H1 (cell line): ENCODE measurements at regions not wholly inside any gene's neighbourhood (a gene's known extent, or its start where the extent isn't known, plus 50 kb on each side); places are given as distances from the start of the nearest gene placed in this dataset.

Source experiments
- CTCF ChIA-PET: fragments of 300-600 bp; sonication (Branson Sonifier 250); formaldehyde crosslinking; loops from one replicate; lab custom pipeline; 2021; ENCODE audit not compliant: partially characterized antibody; lab: Charles Lee
- POLR2A ChIA-PET: fragments of 300-600 bp; sonication (Branson Sonifier 250); formaldehyde crosslinking; loops from one replicate; lab custom pipeline; 2021; ENCODE audit warnings: inconsistent platforms; ENCODE audit not compliant: partially characterized antibody; lab: Charles Lee
- DNase-seq, 2 experiments: peaks; one replicate each; pipeline versions ENCODE4 v3.0.0 to v3.0.0-alpha.2; 2010 to 2022; ENCODE audit warnings: low spot score in 2 of 2, low read depth in 1 of 2, mixed read lengths in 1 of 2
- FAIRE-seq: peaks from 2 replicates; lab custom pipeline; 2011; peaks lifted over from hg19 to GRCh38; lab: Jason Lieb, UNC
- H2AFZ ChIP-seq: 2 replicates; pipeline ENCODE4 v1.8.1; 2012; ENCODE audit warnings: low read length, inconsistent platforms
- H2AK5ac ChIP-seq: 2 replicates; pipeline ENCODE4 v1.6.1; 2013; ENCODE audit warnings: low read depth, low read length
- H2BK120ac ChIP-seq: replicated peaks from 2 replicates; pipeline ENCODE3; 2013; ENCODE audit warnings: low read depth, low read length, inconsistent platforms
- H2BK12ac ChIP-seq: 2 replicates; pipeline ENCODE4 v1.6.1; 2013; ENCODE audit warnings: low read depth, low read length
- H2BK15ac ChIP-seq: 2 replicates; pipeline ENCODE4 v1.6.1; 2013; ENCODE audit warnings: low read length
- H2BK20ac ChIP-seq: 2 replicates; pipeline ENCODE4 v1.6.1; 2013; ENCODE audit warnings: low read length
- H2BK5ac ChIP-seq: 2 replicates; pipeline ENCODE4 v1.6.1; 2013; ENCODE audit warnings: low read depth, low read length
- H3K14ac ChIP-seq: 2 replicates; pipeline ENCODE4 v1.6.1; 2013; ENCODE audit warnings: inconsistent platforms; ENCODE audit not compliant: insufficient read length
- H3K18ac ChIP-seq: 2 replicates; pipeline ENCODE4 v1.6.1; 2013; ENCODE audit warnings: low read length; ENCODE audit errors: extremely low read depth
- H3K23ac ChIP-seq: 2 replicates; pipeline ENCODE4 v1.6.1; 2013; ENCODE audit warnings: inconsistent platforms; ENCODE audit not compliant: insufficient read length
- H3K23me2 ChIP-seq: 2 replicates; pipeline ENCODE4 v1.6.1; 2013; ENCODE audit warnings: low read depth, low read length
- H3K27ac ChIP-seq: 2 replicates; pipeline ENCODE4 v1.6.1; 2011; ENCODE audit warnings: low read depth, low read length, inconsistent platforms
- H3K27me3 ChIP-seq, 4 experiments: replicated peaks in 1 of 4; 1 replicate in 1 of 4; 2 replicates in 3 of 4; pipeline versions ENCODE4 v1.6.1 to v1.8.1; 2011 to 2013; ENCODE audit warnings: low read length in 3 of 4, mild to moderate bottlenecking in 3 of 4, inconsistent platforms in 2 of 4, mixed read lengths in 2 of 4, moderate library complexity in 1 of 4; ENCODE audit not compliant: control insufficient read depth in 3 of 4, insufficient read depth in 3 of 4; ENCODE audit errors: extremely low read depth in 1 of 4
- H3K36me3 ChIP-seq, 4 experiments: 2 replicates each; pipeline versions ENCODE4 v1.6.1 to v1.8.1; 2011 to 2013; ENCODE audit warnings: mild to moderate bottlenecking in 4 of 4, low read length in 3 of 4, moderate library complexity in 2 of 4, control low read depth in 1 of 4, inconsistent platforms in 1 of 4; ENCODE audit not compliant: insufficient read depth in 4 of 4, control insufficient read depth in 2 of 4
- H3K4ac ChIP-seq: replicated peaks from 2 replicates; pipeline ENCODE3; 2013; ENCODE audit warnings: low read length, low read depth, mixed read lengths, inconsistent platforms; ENCODE audit not compliant: insufficient read length
- H3K4me1 ChIP-seq, 4 experiments: replicated peaks in 1 of 4; 1 replicate in 1 of 4; 2 replicates in 3 of 4; pipeline versions ENCODE4 v1.6.1 to v1.8.1; 2011 to 2013; ENCODE audit warnings: low read length in 3 of 4, inconsistent platforms in 2 of 4, mixed read lengths in 1 of 4; ENCODE audit not compliant: insufficient read depth in 4 of 4, control insufficient read depth in 3 of 4
- H3K4me2 ChIP-seq, 2 experiments: 2 replicates each; pipeline versions ENCODE4 v1.6.1 to v1.8.1; 2011 to 2013; ENCODE audit warnings: low read depth in 2 of 2, low read length in 2 of 2, control low read depth in 1 of 2, inconsistent platforms in 1 of 2, mild to moderate bottlenecking in 1 of 2; ENCODE audit not compliant: insufficient read depth in 1 of 2
- H3K4me3 ChIP-seq, 4 experiments: fragments of 200-600, 300-600 bp in 1 of 4; sonication (generic), shearing (Covaris generic), sonication (Bioruptor Twin) in 1 of 4; 2 replicates each; pipeline versions ENCODE4 v1.5.1 to v1.8.1; 2011 to 2016; ENCODE audit warnings: low read length in 4 of 4, low read depth in 3 of 4, control low read depth in 2 of 4, inconsistent platforms in 2 of 4, mild to moderate bottlenecking in 2 of 4, mixed read lengths in 1 of 4, moderate library complexity in 1 of 4; ENCODE audit not compliant: insufficient read depth in 2 of 4; ENCODE audit errors: extremely low read depth in 1 of 4
- H3K56ac ChIP-seq: replicated peaks from 2 replicates; pipeline ENCODE3; 2013; ENCODE audit warnings: low read depth, mild to moderate bottlenecking, mixed read lengths, low read length, inconsistent platforms; ENCODE audit not compliant: insufficient read length
- H3K79me1 ChIP-seq: 2 replicates; pipeline ENCODE4 v1.6.1; 2013; ENCODE audit warnings: low read depth, low read length, control low read depth
- H3K79me2 ChIP-seq, 2 experiments: 2 replicates each; pipeline versions ENCODE4 v1.6.1 to v1.8.1; 2012 to 2013; ENCODE audit warnings: low read length in 2 of 2, mild to moderate bottlenecking in 2 of 2, inconsistent platforms in 1 of 2; ENCODE audit not compliant: insufficient read depth in 2 of 2, control insufficient read depth in 1 of 2
- H3K9ac ChIP-seq, 4 experiments: replicated peaks in 1 of 4; 1 replicate in 1 of 4; 2 replicates in 3 of 4; pipeline versions ENCODE4 v1.6.1 to v1.8.1; 2011 to 2013; ENCODE audit warnings: low read depth in 3 of 4, low read length in 3 of 4, control low read depth in 2 of 4, mild to moderate bottlenecking in 2 of 4, moderate library complexity in 2 of 4, inconsistent platforms in 1 of 4; ENCODE audit errors: extremely low read depth in 1 of 4
- H3K9me3 ChIP-seq, 2 experiments: 2 replicates each; pipeline versions ENCODE4 v1.6.1 to v1.8.1; 2012 to 2013; ENCODE audit warnings: mild to moderate bottlenecking in 2 of 2, moderate library complexity in 2 of 2, control low read depth in 1 of 2, inconsistent platforms in 1 of 2, low read depth in 1 of 2, low read length in 1 of 2, mixed read lengths in 1 of 2; ENCODE audit not compliant: insufficient read depth in 2 of 2
- H4K20me1 ChIP-seq, 2 experiments: replicated peaks in 1 of 2; 2 replicates each; pipeline versions ENCODE3 to v1.8.1; 2011 to 2013; ENCODE audit warnings: inconsistent platforms in 2 of 2, low read length in 2 of 2, mild to moderate bottlenecking in 1 of 2; ENCODE audit not compliant: insufficient read depth in 2 of 2, control insufficient read depth in 1 of 2
- H4K5ac ChIP-seq: 2 replicates; pipeline ENCODE4 v1.6.1; 2013; ENCODE audit warnings: low read length, low read depth, mixed read lengths, inconsistent platforms; ENCODE audit not compliant: insufficient read length
- H4K8ac ChIP-seq: 2 replicates; pipeline ENCODE4 v1.8.0; 2013; ENCODE audit warnings: mild to moderate bottlenecking, moderate library complexity, low read length, inconsistent platforms; ENCODE audit not compliant: insufficient read depth; ENCODE audit errors: extremely low read depth
- H4K91ac ChIP-seq: replicated peaks from 2 replicates; pipeline ENCODE3; 2013; ENCODE audit warnings: low read length, mixed read lengths, inconsistent platforms; ENCODE audit not compliant: insufficient read length
- CHD2 ChIP-seq: IDR thresholded peaks from 2 replicates; pipeline ENCODE4 v1.6.1; 2012; ENCODE audit warnings: low read length, improper control_type of control experiment
- HDAC6 ChIP-seq: IDR thresholded peaks from one replicate; pipeline ENCODE4 v1.7.1; 2012; ENCODE audit warnings: low read depth, mild to moderate bottlenecking, inconsistent platforms, low read length, moderate library complexity
- KDM1A ChIP-seq: fragments of 200-600, 300-600 bp; sonication (generic); IDR thresholded peaks from 2 replicates; pipeline ENCODE4 v1.7.1; 2016; ENCODE audit warnings: mild to moderate bottlenecking, low read length, borderline replicate concordance
- NRF1 ChIP-seq: IDR thresholded peaks from 2 replicates; pipeline ENCODE4 v1.6.1; 2011; ENCODE audit warnings: mild to moderate bottlenecking, low read depth, low read length, improper control_type of control experiment
- RAD21 ChIP-seq, 2 experiments: IDR thresholded peaks in 1 of 2; conservative IDR thresholded peaks in 1 of 2; 2 replicates each; pipeline ENCODE4 v1.6.1; 2011; ENCODE audit warnings: low read depth in 2 of 2, low read length in 2 of 2, improper control_type of control experiment in 1 of 2, inconsistent platforms in 1 of 2, mild to moderate bottlenecking in 1 of 2, moderate library complexity in 1 of 2
- RFX5 ChIP-seq: IDR thresholded peaks from 2 replicates; pipeline ENCODE4 v1.6.1; 2011; ENCODE audit warnings: low read depth, low read length, improper control_type of control experiment, borderline replicate concordance
- RNF2 ChIP-seq: fragments of 200-900, 300-1000 bp; sonication (generic); IDR thresholded peaks from 2 replicates; pipeline ENCODE4 v1.7.1; 2016; ENCODE audit warnings: borderline replicate concordance, low read depth, mild to moderate bottlenecking, antibody characterized with exemption, low read length; ENCODE audit not compliant: poor library complexity, severe bottlenecking; ENCODE audit errors: missing control alignments
- RXRA ChIP-seq: IDR thresholded peaks from 2 replicates; pipeline ENCODE4 v1.6.1; 2011; ENCODE audit warnings: low read depth, mild to moderate bottlenecking, low read length, moderate library complexity; ENCODE audit not compliant: insufficient read depth
- SIN3A ChIP-seq, 2 experiments: IDR thresholded peaks in 1 of 2; conservative IDR thresholded peaks in 1 of 2; 2 replicates each; pipeline ENCODE4 v1.6.1; 2011 to 2012; ENCODE audit warnings: low read length in 2 of 2, improper control_type of control experiment in 1 of 2, low read depth in 1 of 2, mild to moderate bottlenecking in 1 of 2
- SP1 ChIP-seq: IDR thresholded peaks from 2 replicates; pipeline ENCODE4 v1.6.1; 2011; ENCODE audit warnings: low read depth, low read length
- SP2 ChIP-seq: IDR thresholded peaks from 2 replicates; pipeline ENCODE4 v1.6.1; 2012; ENCODE audit warnings: mild to moderate bottlenecking, low read length, inconsistent platforms
- SRF ChIP-seq: IDR thresholded peaks from 2 replicates; pipeline ENCODE4 v1.6.1; 2011; ENCODE audit warnings: mild to moderate bottlenecking, low read depth, low read length, moderate library complexity
- TAF7 ChIP-seq: optimal IDR thresholded peaks from 2 replicates; pipeline ENCODE3; 2011; ENCODE audit warnings: low read depth, mild to moderate bottlenecking, inconsistent platforms, low read length, moderate library complexity, borderline replicate concordance
- WGBS, 2 experiments: shearing (Covaris generic) in 1 of 2; methylation state at CpG; one replicate each; pipeline versions ENCODE4 v1.1.6 to v1.1.7; 2013 to 2015; ENCODE audit warnings: low lambda C conversion rate in 2 of 2, mixed read lengths in 2 of 2, inconsistent platforms in 1 of 2, low coverage in 1 of 2, missing lambda C conversion rate in 1 of 2; ENCODE audit not compliant: insufficient replicate concordance in 2 of 2, insufficient coverage in 1 of 2, insufficient read length in 1 of 2; ENCODE audit errors: extremely low coverage in 1 of 2, missing lambda C conversion rate in 1 of 2; 5-methylcytosine and 5-hydroxymethylcytosine counted together
- TF ChIP-seq, protein P1 (sequence below): IDR thresholded peaks from 2 replicates; pipeline ENCODE4 v1.6.1; 2012; ENCODE audit warnings: inconsistent platforms

DNA sequence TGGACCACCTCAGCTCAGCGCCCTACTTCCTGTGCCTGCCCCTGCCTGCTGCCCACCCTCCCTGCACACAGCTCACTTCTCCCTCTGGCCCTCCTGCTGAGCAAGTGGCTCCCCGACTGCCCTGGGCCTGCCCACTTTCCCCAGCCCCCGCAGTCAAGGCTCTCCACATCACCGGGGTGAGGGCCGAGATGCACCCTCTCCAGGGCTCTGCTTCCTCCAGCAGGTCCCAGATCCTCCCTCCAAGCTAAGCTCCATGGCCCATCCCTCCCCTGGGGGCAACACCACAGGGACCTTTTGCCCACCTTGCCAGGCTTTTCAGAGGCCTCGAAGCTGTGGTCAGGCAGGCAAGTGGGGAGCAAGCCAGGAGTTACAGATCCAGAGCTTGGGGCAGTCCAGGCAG is 820.2 kb downstream of the KCNJ18 start:
- H3K27me3 ChIP-seq, result no peaks in the 10 kb centered on the region
- H3K9ac ChIP-seq, result no peak overlapping the region
- no peak for FAIRE-seq
- no peak overlapping the region for H3K4me2 ChIP-seq
- no peak overlapping the region for H2BK20ac ChIP-seq
- no peak overlapping the region for H4K8ac ChIP-seq
- WGBS, 2 experiments, result 100% methylated on average over 5 of the region's 6 CpGs; no CpG with 5 or more reads in 1 of the 2 experiments
- H2BK12ac ChIP-seq, result no peak overlapping the region
- H3K79me1 ChIP-seq, result no peaks in the 10 kb centered on the region
- CTCF ChIA-PET, result no interaction called here
- H2BK5ac ChIP-seq, result no peak overlapping the region
- no peak overlapping the region for H4K5ac ChIP-seq
- POLR2A ChIA-PET, result no interaction called here
- H3K36me3 ChIP-seq, result no peaks in the 10 kb centered on the region
- no peak overlapping the region for H3K14ac ChIP-seq
- no peak overlapping the region for H2AK5ac ChIP-seq
- no peak overlapping the region for H4K91ac ChIP-seq
- H3K18ac ChIP-seq, result no peak overlapping the region
- H3K23me2 ChIP-seq, result peaks cover 1% of the 10 kb centered on the region; the same call in 1 of the 2 replicates
- no peak overlapping the region for H2AFZ ChIP-seq
- H2BK15ac ChIP-seq, result no peak overlapping the region
- H4K20me1 ChIP-seq, result no peaks in the 10 kb centered on the region
- no peak overlapping the region for H2BK120ac ChIP-seq
- no peaks in the 10 kb centered on the region for H3K79me2 ChIP-seq
- no peak overlapping the region for H3K56ac ChIP-seq
- peaks cover 46 to 83% of the 10 kb centered on the region in 2 experiments for H3K9me3 ChIP-seq
- no peak overlapping the region for H3K27ac ChIP-seq
- no peak for DNase-seq
- H3K23ac ChIP-seq, result no peak overlapping the region
- H3K4ac ChIP-seq, result no peak overlapping the region
- no peaks in the 10 kb centered on the region for H3K4me1 ChIP-seq
- H3K4me3 ChIP-seq, result no peak overlapping the region
- TF ChIP-seq HDAC6 (no peak), TAF7 (no peak), SIN3A (conservative IDR thresholded peaks at IDR 0.05 in 1 of 2, IDR thresholded peaks at IDR 0.05 in 1 of 2; ENCODE audit: low read depth in 1 of 2, low read length in 2 of 2) (no peak), RFX5 (no peak), RAD21 (IDR thresholded peaks at IDR 0.05 in 1 of 2, conservative IDR thresholded peaks at IDR 0.05 in 1 of 2; ENCODE audit: low read depth in 2 of 2, low read length in 2 of 2) (no peak), SRF (no peak), SP2 (no peak), CHD2 (no peak), RXRA (no peak), SP1 (no peak), RNF2 (no peak), NRF1 (no peak), KDM1A (no peak)
- TF ChIP-seq, protein P1, sequence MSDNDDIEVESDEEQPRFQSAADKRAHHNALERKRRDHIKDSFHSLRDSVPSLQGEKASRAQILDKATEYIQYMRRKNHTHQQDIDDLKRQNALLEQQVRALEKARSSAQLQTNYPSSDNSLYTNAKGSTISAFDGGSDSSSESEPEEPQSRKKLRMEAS, result no peak
